Esophagus muscularis mucosa (tissue), 4 donors: ENCODE measurements at regions not wholly inside any gene's neighbourhood (a gene's known extent, or its start where the extent isn't known, plus 50 kb on each side); places are given as distances from the start of the nearest gene placed in this dataset.

Experiments
- EP300 ChIP-seq: sonication (generic); formaldehyde crosslinking; IDR thresholded peaks from one replicate; pipeline ENCODE4 v1.6.1; 2017; ENCODE audit warnings: antibody characterized with exemption
- POLR2A ChIP-seq: fragments of 450-650 bp; IDR thresholded peaks from one replicate; pipeline ENCODE4 v1.6.1; 2017; ENCODE audit warnings: antibody characterized with exemption, moderate library complexity, mild to moderate bottlenecking, low read depth
- POLR2AphosphoS5 ChIP-seq, 2 donors: sonication (generic); formaldehyde crosslinking; IDR thresholded peaks; one replicate each; pipeline ENCODE4 v1.6.1; 2017; ENCODE audit warnings: antibody characterized with exemption in 2 of 2
- TF ChIP-seq, protein P1 (sequence below), 3 experiments: fragments of 200-600 bp in 2 of 3; fragments of 450-650 bp in 1 of 3; sonication (generic) in 2 of 3; IDR thresholded peaks; one replicate each; pipeline ENCODE4 v1.5.1; 2017 to 2019; ENCODE audit warnings: antibody characterized with exemption in 3 of 3, mild to moderate bottlenecking in 2 of 3, moderate library complexity in 1 of 3

DNA sequence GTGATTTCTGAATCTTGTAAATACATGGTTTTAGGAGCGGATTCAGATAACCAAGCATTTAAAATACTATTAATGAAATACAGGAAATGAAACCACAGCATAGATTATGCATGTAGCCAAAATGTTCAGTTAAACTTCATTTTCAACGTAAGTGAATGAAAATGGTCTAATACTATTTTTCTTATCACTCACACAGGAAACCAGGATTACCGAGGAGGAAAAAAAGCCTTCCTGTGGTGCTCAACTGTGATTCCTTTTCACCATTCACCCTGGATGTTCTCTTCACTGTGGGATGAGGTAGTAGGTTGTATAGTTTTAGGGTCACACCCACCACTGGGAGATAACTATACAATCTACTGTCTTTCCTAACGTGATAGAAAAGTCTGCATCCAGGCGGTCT, 83.4 kb upstream of the ZNF169 start:
- TF ChIP-seq, protein P1, sequence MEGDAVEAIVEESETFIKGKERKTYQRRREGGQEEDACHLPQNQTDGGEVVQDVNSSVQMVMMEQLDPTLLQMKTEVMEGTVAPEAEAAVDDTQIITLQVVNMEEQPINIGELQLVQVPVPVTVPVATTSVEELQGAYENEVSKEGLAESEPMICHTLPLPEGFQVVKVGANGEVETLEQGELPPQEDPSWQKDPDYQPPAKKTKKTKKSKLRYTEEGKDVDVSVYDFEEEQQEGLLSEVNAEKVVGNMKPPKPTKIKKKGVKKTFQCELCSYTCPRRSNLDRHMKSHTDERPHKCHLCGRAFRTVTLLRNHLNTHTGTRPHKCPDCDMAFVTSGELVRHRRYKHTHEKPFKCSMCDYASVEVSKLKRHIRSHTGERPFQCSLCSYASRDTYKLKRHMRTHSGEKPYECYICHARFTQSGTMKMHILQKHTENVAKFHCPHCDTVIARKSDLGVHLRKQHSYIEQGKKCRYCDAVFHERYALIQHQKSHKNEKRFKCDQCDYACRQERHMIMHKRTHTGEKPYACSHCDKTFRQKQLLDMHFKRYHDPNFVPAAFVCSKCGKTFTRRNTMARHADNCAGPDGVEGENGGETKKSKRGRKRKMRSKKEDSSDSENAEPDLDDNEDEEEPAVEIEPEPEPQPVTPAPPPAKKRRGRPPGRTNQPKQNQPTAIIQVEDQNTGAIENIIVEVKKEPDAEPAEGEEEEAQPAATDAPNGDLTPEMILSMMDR (IDR thresholded peaks at IDR 0.05): no peak
- no peak for TF ChIP-seq POLR2A
- no peak for TF ChIP-seq EP300
- no peak for TF ChIP-seq POLR2AphosphoS5 (IDR thresholded peaks at IDR 0.05)
